ENCODE measurements at regions not wholly inside any gene's neighbourhood (a gene's known extent, or its start where the extent isn't known, plus 50 kb on each side); places are given as distances from the start of the nearest gene placed in this dataset.

GRCh38 chr2:173511357-173511756 is 156.7 kb downstream of the CDCA7 start:
- no peak overlapping the region for H3K27ac ChIP-seq
- no peak for DNase-seq (ENCODE audit: low spot score in 2 of 2)
- H3K4me3 ChIP-seq, result no peak overlapping the region
- H3K36me3 ChIP-seq, result no peaks in the 10 kb centered on the region
- H3K27me3 ChIP-seq, result no peaks in the 10 kb centered on the region
- intact Hi-C loops (cut with DNase I; ENCODE audit: low total_unique reads), result no loop called here
- TF ChIP-seq CTCF (IDR thresholded peaks at IDR 0.05) (no peak), POLR2A (IDR thresholded peaks at IDR 0.05) (no peak), POLR2AphosphoS5 (IDR thresholded peaks at IDR 0.05) (no peak)
- H3K4me1 ChIP-seq, result no peaks in the 10 kb centered on the region
- H3K9me3 ChIP-seq, result no peaks in the 10 kb centered on the region

- no peaks in the 10 kb centered on the region for H3K4me1 ChIP-seq
- H3K27me3 ChIP-seq, result no peaks in the 10 kb centered on the region
- DNase-seq (ENCODE audit: low spot score in 2 of 2), result no peak
- H3K27ac ChIP-seq, result no peak overlapping the region
- H3K4me3 ChIP-seq, result no peak overlapping the region
- H3K9me3 ChIP-seq, result no peaks in the 10 kb centered on the region
- H3K36me3 ChIP-seq, result no peaks in the 10 kb centered on the region
- TF ChIP-seq POLR2AphosphoS5 (IDR thresholded peaks at IDR 0.05) (no peak), POLR2A (IDR thresholded peaks at IDR 0.05) (no peak), CTCF (IDR thresholded peaks at IDR 0.05) (no peak)
- intact Hi-C loops (cut with DNase I; ENCODE audit: low total_unique reads), result no loop called here
These were observed 157.3 kb downstream of the CDCA7 start for GRCh38 chr2:173511942-173512341.

- no peak overlapping the region for H3K27ac ChIP-seq
- no peak for DNase-seq (ENCODE audit: low spot score in 2 of 2)
- intact Hi-C loops (cut with DNase I; ENCODE audit: low total_unique reads), result no loop called here
- H3K36me3 ChIP-seq, result no peaks in the 10 kb centered on the region
- no peaks in the 10 kb centered on the region for H3K27me3 ChIP-seq
- H3K4me1 ChIP-seq, result no peaks in the 10 kb centered on the region
- no peaks in the 10 kb centered on the region for H3K9me3 ChIP-seq
- TF ChIP-seq POLR2AphosphoS5 (IDR thresholded peaks at IDR 0.05) (no peak), POLR2A (IDR thresholded peaks at IDR 0.05) (no peak), CTCF (IDR thresholded peaks at IDR 0.05) (no peak)
- H3K4me3 ChIP-seq, result no peak overlapping the region
These were observed 158.5 kb downstream of the CDCA7 start for GRCh38 chr2:173513107-173513727.

GRCh38 chr2:173520918-173521317 is 166.2 kb downstream of the CDCA7 start:
- Histone ChIP-seq H3K36me3 (no peaks in the 10 kb centered on the region), H3K27ac (no peak overlapping the region), H3K4me1 (no peaks in the 10 kb centered on the region), H3K27me3 (no peaks in the 10 kb centered on the region), H3K4me3 (no peak overlapping the region), H3K9me3 (no peaks in the 10 kb centered on the region)
- DNase-seq (ENCODE audit: low spot score in 2 of 2), result no peak
- intact Hi-C loops (cut with DNase I; ENCODE audit: low total_unique reads), result no loop called here
- TF ChIP-seq POLR2A (IDR thresholded peaks at IDR 0.05), result no peak
- no peak for TF ChIP-seq POLR2AphosphoS5 (IDR thresholded peaks at IDR 0.05)
- no peak for TF ChIP-seq CTCF (IDR thresholded peaks at IDR 0.05)

GRCh38 chr2:173521450-173522192 is 166.9 kb downstream of the CDCA7 start:
- H3K36me3 ChIP-seq, result no peaks in the 10 kb centered on the region
- no peaks in the 10 kb centered on the region for H3K27me3 ChIP-seq
- no peak for DNase-seq (ENCODE audit: low spot score in 2 of 2)
- no peaks in the 10 kb centered on the region for H3K9me3 ChIP-seq
- intact Hi-C loops (cut with DNase I; ENCODE audit: low total_unique reads), result no loop called here
- TF ChIP-seq CTCF (IDR thresholded peaks at IDR 0.05) (no peak), POLR2AphosphoS5 (IDR thresholded peaks at IDR 0.05) (no peak), POLR2A (IDR thresholded peaks at IDR 0.05) (no peak)
- H3K4me1 ChIP-seq, result no peaks in the 10 kb centered on the region
- H3K4me3 ChIP-seq, result no peak overlapping the region
- H3K27ac ChIP-seq, result no peak overlapping the region
